Esophagus (tissue), 2 donors: ENCODE measurements at regions not wholly inside any gene's neighbourhood (a gene's known extent, or its start where the extent isn't known, plus 50 kb on each side); places are given as distances from the start of the nearest gene placed in this dataset.
A peak's percentile ranks its signal among the peaks of the same experiment; 100 is the strongest.

Experiments used
- H3K27ac ChIP-seq, 2 donors: one replicate each; pipeline ENCODE4 v1.5.1; 2013; ENCODE audit warnings: low read depth in 2 of 2, mild to moderate bottlenecking in 2 of 2, inconsistent platforms in 1 of 2, low read length in 1 of 2, moderate library complexity in 1 of 2
- H3K27me3 ChIP-seq, 2 donors: one replicate each; pipeline ENCODE4 v1.6.1; 2013; ENCODE audit warnings: low read length in 2 of 2, control low read depth in 1 of 2, mild to moderate bottlenecking in 1 of 2; ENCODE audit not compliant: insufficient read depth in 2 of 2, control insufficient read depth in 1 of 2
- H3K36me3 ChIP-seq, 2 donors: one replicate each; pipeline ENCODE4 v1.6.1; 2013; ENCODE audit warnings: low read length in 1 of 2; ENCODE audit not compliant: control insufficient read depth in 2 of 2, insufficient read depth in 2 of 2
- H3K4me1 ChIP-seq, 2 donors: one replicate each; pipeline ENCODE4 v1.6.1; 2013; ENCODE audit warnings: low read length in 1 of 2; ENCODE audit not compliant: control insufficient read depth in 2 of 2, insufficient read depth in 2 of 2
- H3K4me3 ChIP-seq, 2 donors: one replicate each; pipeline ENCODE4 v1.5.1; 2013; ENCODE audit warnings: low read length in 2 of 2, mild to moderate bottlenecking in 2 of 2, low read depth in 1 of 2, moderate library complexity in 1 of 2
- H3K9me3 ChIP-seq, 2 donors: one replicate each; pipeline ENCODE4 v1.6.1; 2013; ENCODE audit warnings: mild to moderate bottlenecking in 2 of 2, low read depth in 1 of 2, low read length in 1 of 2, moderate library complexity in 1 of 2; ENCODE audit not compliant: control insufficient read depth in 2 of 2, insufficient read depth in 1 of 2
- WGBS, 2 donors: extraction: QIAGEN DNeasy Blood & Tissue Kit; methylation state at CpG; one replicate each; pipeline ENCODE4 v1.1.7; 2013; 5-methylcytosine and 5-hydroxymethylcytosine counted together
- donor health status: healthy with polysubstance abuse.
- donor health status: Bipolar disorder and iron deficiency.

DNA sequence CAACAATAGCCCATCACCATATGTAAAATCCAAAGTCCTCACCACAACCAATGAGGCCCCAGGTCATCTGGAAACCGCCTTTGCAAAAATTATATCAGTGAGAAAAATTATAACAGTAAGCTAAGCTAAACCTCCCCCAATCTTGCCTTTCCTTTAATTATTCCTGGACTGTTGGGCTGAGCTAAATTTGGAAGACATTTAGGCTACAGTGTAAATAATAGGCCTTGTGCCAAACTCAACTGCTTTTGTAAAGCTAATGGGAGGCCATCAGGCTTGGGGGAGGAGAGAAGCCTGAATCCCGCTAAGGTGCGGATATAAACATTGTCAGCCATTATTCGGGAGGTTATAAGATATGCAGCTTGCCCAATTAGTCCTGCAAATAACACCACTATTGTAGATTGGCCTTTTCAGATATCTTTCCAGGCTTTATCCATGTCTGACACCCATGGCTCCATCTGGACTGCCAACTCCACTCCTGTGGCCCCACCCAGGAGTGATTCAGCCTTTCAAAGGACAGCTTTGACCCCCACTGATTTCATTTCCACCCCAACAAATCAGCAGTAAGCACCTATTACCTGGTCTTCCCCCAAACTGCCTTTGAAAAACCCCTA is 53.0 kb upstream of the CA12 start:
- H3K4me3 ChIP-seq = no peak overlapping the region
- H3K27me3 ChIP-seq = no peaks in the 10 kb centered on the region
- H3K27ac ChIP-seq = no peak overlapping the region
- H3K36me3 ChIP-seq = no peaks in the 10 kb centered on the region
- H3K9me3 ChIP-seq = no peaks in the 10 kb centered on the region
- peaks cover 0 to 3% of the 10 kb centered on the region in 2 donors for H3K4me1 ChIP-seq
- 77 to 83% methylated on average over 4 of the region's 4 CpGs for WGBS, 2 donors

DNA sequence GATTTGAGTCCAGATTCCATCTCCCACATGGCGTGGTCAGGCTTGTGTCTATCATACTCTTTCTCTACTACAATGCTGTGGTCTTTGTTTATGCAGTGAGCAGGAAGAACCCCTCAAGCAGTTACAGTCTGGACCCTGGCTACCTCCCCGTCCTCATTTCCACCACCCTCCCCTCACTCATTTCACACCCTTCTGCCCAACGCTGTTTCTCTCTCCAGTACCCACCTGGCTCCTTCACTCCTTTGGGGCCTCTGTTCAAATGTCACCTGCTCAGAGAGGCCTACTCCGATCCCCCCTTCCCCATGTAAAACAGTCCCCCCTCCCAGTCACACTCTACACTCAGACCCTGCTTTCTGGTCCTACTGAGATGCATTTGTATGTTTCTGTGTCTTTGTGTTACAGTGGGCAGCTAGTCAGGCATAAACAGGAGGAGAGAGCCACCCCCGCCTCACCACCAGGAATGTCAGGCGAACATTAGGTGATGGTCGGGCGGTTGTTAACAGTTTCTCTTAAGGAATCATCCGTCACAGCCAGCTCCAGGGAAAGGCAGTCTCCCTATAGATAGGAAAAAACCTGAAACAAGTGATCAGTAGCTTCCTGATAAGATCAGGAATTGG is 53.7 kb upstream of the CA12 start:
- no peak overlapping the region for H3K27ac ChIP-seq
- H3K9me3 ChIP-seq = no peaks in the 10 kb centered on the region
- 96 to 98% methylated on average over 9 of the region's 9 CpGs for WGBS, 2 donors
- H3K27me3 ChIP-seq = no peaks in the 10 kb centered on the region
- peaks cover 0 to 3% of the 10 kb centered on the region in 2 donors for H3K4me1 ChIP-seq
- H3K36me3 ChIP-seq = no peaks in the 10 kb centered on the region
- no peak overlapping the region for H3K4me3 ChIP-seq

DNA sequence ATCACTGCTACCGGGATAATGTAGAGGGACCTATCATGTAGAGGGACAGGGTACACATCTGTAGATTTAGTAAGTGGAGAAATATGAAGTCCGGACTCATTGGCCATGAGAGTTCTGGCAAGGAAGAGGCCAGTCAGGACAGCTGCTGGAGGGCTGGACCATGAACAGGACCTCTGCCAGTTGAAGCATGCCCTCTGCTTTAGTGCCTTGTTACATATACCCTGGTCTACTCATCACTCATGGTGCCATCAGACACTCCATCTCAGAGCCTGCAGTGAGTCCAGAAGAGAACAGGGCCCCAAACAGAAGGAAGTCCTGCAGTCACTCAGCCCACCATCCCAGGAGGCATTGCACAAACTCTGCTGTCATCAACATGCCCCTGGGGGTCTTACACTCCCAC is 54.7 kb upstream of the CA12 start:
- no peak overlapping the region for H3K27ac ChIP-seq
- no peaks in the 10 kb centered on the region for H3K36me3 ChIP-seq
- H3K4me1 ChIP-seq = peaks cover 0 to 3% of the 10 kb centered on the region in 2 donors
- 89 to 94% methylated on average over 2 of the region's 2 CpGs for WGBS, 2 donors
- no peaks in the 10 kb centered on the region for H3K9me3 ChIP-seq
- H3K4me3 ChIP-seq = no peak overlapping the region
- H3K27me3 ChIP-seq = no peaks in the 10 kb centered on the region

DNA sequence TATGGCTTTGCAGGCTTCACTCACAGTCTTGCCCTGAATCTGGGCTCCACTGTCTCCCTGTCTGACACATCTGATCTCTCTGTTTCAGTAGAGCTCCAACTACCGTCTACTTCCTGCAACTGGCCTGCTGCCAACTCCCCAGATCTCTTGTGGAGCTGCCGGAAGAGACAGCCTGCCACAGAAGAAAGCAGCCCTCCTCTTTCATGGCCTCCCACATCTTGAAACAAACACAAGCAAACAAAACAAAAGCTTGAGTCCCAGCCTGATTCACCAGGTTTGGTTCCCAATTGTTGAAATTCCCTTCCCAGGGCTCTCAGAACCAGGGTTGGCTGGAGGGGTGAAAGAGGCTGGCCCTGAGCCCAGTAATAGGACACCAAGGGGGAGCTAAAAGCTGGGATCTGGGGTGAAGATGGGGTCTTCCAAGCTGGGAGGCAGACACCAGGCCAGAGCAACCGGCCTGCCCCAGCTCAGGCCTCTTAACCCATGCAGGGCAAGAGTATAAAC is 55.3 kb upstream of the CA12 start:
- peak overlapping the region in 1 of 2 donors; percentile 57 for H3K27ac ChIP-seq
- no peaks in the 10 kb centered on the region for H3K27me3 ChIP-seq
- no peaks in the 10 kb centered on the region for H3K36me3 ChIP-seq
- H3K4me3 ChIP-seq = no peak overlapping the region
- whole genome bisulfite sequencing, 2 donors = 25 to 26% methylated on average over 3 of the region's 3 CpGs
- H3K9me3 ChIP-seq = no peaks in the 10 kb centered on the region
- H3K4me1 ChIP-seq = peaks cover 0 to 3% of the 10 kb centered on the region in 2 donors

DNA sequence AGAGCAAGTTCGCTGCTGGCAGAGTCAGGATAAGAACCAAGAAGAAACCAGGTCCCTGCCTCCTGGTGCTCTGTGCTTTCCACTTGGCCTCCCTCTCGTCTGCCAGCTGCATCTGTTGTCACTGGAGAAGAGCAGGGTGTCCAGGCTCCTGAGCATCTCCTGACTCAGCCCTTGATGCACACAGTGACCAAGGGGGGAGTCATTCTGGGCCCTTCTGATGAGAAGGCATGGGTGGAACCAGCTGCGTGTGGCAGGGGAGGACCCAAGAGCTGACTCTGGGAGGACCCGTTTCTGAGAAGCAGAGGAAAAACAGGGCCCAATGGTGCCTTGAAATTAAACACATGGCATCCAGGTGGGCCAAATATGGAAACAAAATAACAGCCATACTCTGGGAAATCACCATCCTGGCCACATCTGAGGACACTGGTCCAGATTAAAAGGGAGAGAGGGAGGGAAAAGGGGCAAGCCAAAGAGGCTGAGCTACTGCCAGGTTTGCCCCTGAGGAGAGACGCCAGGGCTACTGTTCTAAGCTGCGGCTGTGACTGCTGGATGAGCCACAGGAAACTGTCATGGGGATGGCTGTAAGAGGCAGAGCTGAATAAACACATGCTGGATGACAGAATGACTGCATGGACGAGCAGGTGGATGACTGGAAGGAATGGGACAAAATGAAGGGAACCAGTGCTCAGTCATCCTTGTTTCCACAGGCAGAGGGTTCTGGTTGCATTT is 58.1 kb upstream of the CA12 start:
- Histone ChIP-seq H3K4me3 (no peak overlapping the region), H3K27ac (no peak overlapping the region), H3K27me3 (no peaks in the 10 kb centered on the region), H3K4me1 (peaks cover 0 to 3% of the 10 kb centered on the region in 2 donors), H3K36me3 (no peaks in the 10 kb centered on the region), H3K9me3 (no peaks in the 10 kb centered on the region)
- 75 to 80% methylated on average over 7 of the region's 7 CpGs for WGBS, 2 donors

DNA sequence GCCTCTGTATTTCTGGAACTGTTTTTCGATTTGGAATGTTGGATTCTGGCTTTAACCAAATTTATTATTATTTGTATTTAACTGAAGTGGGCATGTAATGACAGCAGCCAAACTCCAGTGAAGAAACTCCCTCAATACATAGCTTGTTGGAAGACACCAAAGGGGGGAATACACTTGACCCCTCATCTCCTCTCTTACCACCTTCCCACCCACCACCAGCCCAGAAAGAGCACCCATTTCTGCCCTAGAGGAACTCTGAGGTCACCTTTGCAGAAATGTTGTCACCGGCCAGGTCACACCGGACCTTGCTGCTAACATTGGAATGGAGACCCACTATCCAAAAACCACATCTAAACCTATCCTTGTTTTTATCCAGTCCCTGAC is 58.6 kb upstream of the CA12 start:
- no peaks in the 10 kb centered on the region for H3K27me3 ChIP-seq
- H3K36me3 ChIP-seq = no peaks in the 10 kb centered on the region
- H3K27ac ChIP-seq = no peak overlapping the region
- H3K9me3 ChIP-seq = no peaks in the 10 kb centered on the region
- peaks cover 0 to 3% of the 10 kb centered on the region in 2 donors for H3K4me1 ChIP-seq
- WGBS, 2 donors = 78 to 79% methylated on average over 3 of the region's 3 CpGs
- H3K4me3 ChIP-seq = no peak overlapping the region

DNA sequence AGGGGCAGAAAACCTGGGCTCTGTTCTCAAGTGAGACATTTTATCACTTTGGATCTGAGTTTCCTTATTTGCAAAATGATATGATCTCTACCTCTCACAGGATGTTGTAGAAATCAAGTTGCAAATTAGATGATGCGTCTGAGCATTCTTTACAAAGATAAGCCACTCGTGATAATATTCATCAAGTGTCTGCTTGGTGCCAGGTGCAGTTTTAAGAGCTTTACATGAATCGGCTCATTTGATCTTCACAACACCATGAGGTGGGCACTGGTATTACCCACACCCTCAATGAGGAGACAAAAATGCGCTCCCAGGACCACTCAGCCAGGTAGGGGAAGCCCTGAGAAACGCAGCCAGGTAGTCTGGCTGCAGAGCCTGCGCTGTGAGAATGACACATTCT is 59.1 kb upstream of the CA12 start:
- Histone ChIP-seq H3K27me3 (no peaks in the 10 kb centered on the region), H3K4me3 (no peak overlapping the region), H3K36me3 (no peaks in the 10 kb centered on the region), H3K4me1 (peaks cover 0 to 3% of the 10 kb centered on the region in 2 donors), H3K27ac (no peak overlapping the region), H3K9me3 (no peaks in the 10 kb centered on the region)
- WGBS, 2 donors = 61 to 79% methylated on average over 6 of the region's 6 CpGs

DNA sequence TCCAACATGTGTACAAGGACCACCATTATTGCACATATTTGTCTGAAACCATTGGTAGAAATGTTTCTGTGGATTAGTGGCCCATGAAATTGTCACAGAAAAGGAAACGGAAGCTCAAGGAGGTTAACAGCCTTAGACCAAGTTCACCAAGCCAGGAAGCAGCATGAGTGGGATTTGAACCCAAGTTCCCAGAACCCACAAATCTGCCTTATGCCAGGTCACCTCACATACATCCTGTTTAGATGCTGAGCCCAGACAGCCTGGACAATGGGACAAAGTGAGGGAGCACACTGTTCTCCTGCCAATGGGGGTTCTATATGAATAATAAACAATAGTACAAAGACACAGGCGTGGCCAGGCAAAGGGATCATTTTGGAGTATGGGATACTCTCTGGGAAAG is 59.6 kb upstream of the CA12 start:
- WGBS, 2 donors = 89 to 92% methylated on average over 2 of the region's 2 CpGs
- H3K4me1 ChIP-seq = peaks cover 0 to 3% of the 10 kb centered on the region in 2 donors
- H3K4me3 ChIP-seq = no peak overlapping the region
- H3K27me3 ChIP-seq = no peaks in the 10 kb centered on the region
- H3K9me3 ChIP-seq = no peaks in the 10 kb centered on the region
- no peak overlapping the region for H3K27ac ChIP-seq
- H3K36me3 ChIP-seq = no peaks in the 10 kb centered on the region

DNA sequence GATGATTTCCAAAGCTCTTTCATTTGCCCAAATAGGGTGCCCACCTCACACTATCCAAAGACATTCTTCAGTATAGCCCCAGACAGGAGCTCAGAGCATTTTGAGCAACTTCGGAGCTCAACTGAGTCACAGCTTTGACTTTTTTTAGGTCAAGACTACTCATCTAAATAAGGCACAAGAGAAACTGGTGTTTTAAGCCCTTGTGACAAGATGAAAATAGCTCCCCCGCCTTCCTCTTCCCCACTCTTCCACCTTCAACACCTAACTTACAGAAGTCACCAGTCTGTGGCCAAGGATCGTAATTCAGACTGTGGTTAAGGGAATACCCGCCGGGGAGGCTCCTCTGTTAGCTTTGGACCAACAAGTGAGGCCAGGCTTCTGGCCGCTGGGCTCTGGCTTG is 60.4 kb upstream of the CA12 start:
- no peak overlapping the region for H3K27ac ChIP-seq
- H3K9me3 ChIP-seq = no peaks in the 10 kb centered on the region
- H3K4me3 ChIP-seq = no peak overlapping the region
- H3K4me1 ChIP-seq = no peaks in the 10 kb centered on the region
- WGBS, 2 donors = 84 to 86% methylated on average over 6 of the region's 6 CpGs
- H3K36me3 ChIP-seq = no peaks in the 10 kb centered on the region
- H3K27me3 ChIP-seq = no peaks in the 10 kb centered on the region
